ENCODE measurements at regions not wholly inside any gene's neighbourhood (a gene's known extent, or its start where the extent isn't known, plus 50 kb on each side); places are given as distances from the start of the nearest gene placed in this dataset.

DNA sequence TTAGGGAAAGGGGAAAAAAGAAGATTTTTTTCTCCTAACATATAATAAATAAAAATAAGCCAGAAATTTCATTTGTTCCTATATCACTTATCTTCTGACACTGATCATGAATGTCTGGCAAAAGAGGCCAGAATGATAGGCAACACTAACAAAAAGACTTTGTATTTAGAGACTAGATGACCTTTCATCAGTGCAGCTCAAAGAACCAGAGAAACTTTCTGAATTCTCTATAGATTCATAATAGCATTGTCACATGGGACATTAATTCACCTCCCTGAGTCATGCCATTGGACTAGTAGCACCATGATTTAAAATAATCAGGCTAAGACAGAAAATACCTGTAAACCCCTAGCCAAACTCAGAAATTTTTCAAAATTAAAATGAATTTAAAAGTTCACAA lies 95.4 kb upstream of the CCDC28A start:
- no peak for DNase-seq (ENCODE audit: unreplicated experiment)
- Mint-ChIP-seq H3K27me3 (ENCODE audit: insufficient read depth, unreplicated experiment) (no peaks in the 10 kb centered on the region), H3K4me3 (ENCODE audit: unreplicated experiment) (no peak overlapping the region), H3K4me1 (ENCODE audit: insufficient read depth, unreplicated experiment) (peaks cover 11% of the 10 kb centered on the region), H3K9me3 (ENCODE audit: unreplicated experiment) (no peaks in the 10 kb centered on the region), H3K27ac (ENCODE audit: low read depth, unreplicated experiment) (no peak overlapping the region), H3K36me3 (ENCODE audit: insufficient read depth, unreplicated experiment) (no peaks in the 10 kb centered on the region)
- intact Hi-C loops (cut with micrococcal nuclease), result no loop called here
- ChIA-PET POLR2A (interaction anchor here (0.9 to 3.0 kb wide), 6 partner anchors 11 to 95 kb away, joined by 3 to 21 read pairs (median 3); partner anchors contain the start of gene CCDC28A), CTCF (no interaction called here)
- no TSS peak for BruUV-seq (replicated peaks)
- TF ChIP-seq, protein P1, sequence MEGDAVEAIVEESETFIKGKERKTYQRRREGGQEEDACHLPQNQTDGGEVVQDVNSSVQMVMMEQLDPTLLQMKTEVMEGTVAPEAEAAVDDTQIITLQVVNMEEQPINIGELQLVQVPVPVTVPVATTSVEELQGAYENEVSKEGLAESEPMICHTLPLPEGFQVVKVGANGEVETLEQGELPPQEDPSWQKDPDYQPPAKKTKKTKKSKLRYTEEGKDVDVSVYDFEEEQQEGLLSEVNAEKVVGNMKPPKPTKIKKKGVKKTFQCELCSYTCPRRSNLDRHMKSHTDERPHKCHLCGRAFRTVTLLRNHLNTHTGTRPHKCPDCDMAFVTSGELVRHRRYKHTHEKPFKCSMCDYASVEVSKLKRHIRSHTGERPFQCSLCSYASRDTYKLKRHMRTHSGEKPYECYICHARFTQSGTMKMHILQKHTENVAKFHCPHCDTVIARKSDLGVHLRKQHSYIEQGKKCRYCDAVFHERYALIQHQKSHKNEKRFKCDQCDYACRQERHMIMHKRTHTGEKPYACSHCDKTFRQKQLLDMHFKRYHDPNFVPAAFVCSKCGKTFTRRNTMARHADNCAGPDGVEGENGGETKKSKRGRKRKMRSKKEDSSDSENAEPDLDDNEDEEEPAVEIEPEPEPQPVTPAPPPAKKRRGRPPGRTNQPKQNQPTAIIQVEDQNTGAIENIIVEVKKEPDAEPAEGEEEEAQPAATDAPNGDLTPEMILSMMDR (IDR thresholded peaks at IDR 0.05; ENCODE audit: unreplicated experiment), result no peak

DNA sequence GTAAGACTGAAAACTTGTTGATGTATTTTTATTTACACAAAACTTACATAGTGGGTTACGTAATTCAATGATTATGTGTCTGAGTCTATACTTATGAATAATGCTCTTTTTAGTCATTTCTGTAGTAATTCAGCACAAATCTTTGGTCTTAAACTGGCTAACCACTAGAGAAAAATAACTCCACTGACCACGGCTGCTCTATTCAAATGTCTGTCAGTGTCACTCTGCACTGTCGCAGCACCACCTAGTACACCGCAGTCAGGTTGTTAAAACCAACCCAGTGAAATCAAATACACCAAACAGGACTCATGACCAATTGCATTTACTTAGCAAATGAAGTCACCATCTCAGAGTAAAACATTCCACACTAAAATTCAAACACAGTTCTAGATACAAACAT lies 93.5 kb upstream of the CCDC28A start:
- peaks cover 5% of the 10 kb centered on the region for H3K4me1 Mint-ChIP-seq (ENCODE audit: insufficient read depth, unreplicated experiment)
- DNase-seq (ENCODE audit: unreplicated experiment), result no peak
- ChIA-PET CTCF (no interaction called here), POLR2A (interaction anchor here (4.1 to 7.2 kb wide), 2 partner anchors 19 to 24 kb away, joined by 34 to 103 read pairs; no protein-coding TSS in a partner anchor)
- H3K9me3 Mint-ChIP-seq (ENCODE audit: unreplicated experiment), result no peaks in the 10 kb centered on the region
- BruUV-seq (replicated peaks), result no TSS peak
- TF ChIP-seq, protein P1 (IDR thresholded peaks at IDR 0.05; ENCODE audit: unreplicated experiment), result no peak
- H3K4me3 Mint-ChIP-seq (ENCODE audit: unreplicated experiment), result no peak overlapping the region
- no peaks in the 10 kb centered on the region for H3K36me3 Mint-ChIP-seq (ENCODE audit: insufficient read depth, unreplicated experiment)
- no peak overlapping the region for H3K27ac Mint-ChIP-seq (ENCODE audit: low read depth, unreplicated experiment)
- intact Hi-C loops (cut with micrococcal nuclease), result no loop called here
- H3K27me3 Mint-ChIP-seq (ENCODE audit: insufficient read depth, unreplicated experiment), result no peaks in the 10 kb centered on the region

DNA sequence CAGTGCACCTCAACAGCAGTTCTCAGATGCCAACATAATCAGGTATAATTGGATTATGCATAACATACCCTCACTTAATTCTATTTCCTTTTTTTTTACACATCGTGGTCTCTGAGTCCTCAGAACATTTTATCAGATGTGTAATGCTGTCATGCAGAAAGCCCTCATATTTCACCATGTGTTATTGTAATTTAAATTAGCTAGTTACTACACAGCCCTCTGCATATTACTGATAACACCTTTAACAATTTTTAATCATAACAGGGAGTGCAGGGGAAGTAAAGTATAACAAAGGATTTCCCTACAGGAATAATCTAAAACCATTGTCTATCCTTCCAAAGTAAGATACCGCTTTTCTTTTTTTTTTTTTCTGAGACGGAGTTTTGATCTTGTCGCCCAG lies 91.9 kb upstream of the CCDC28A start:
- no peak overlapping the region for H3K4me3 Mint-ChIP-seq (ENCODE audit: unreplicated experiment)
- no peaks in the 10 kb centered on the region for H3K36me3 Mint-ChIP-seq (ENCODE audit: insufficient read depth, unreplicated experiment)
- DNase-seq (ENCODE audit: unreplicated experiment), result no peak
- POLR2A ChIA-PET, result interaction anchor here (1.0 to 7.2 kb wide), 11 partner anchors 9 to 576 kb away, joined by 4 to 103 read pairs (median 13); partner anchors contain the start of gene CCDC28A
- peaks cover 5% of the 10 kb centered on the region for H3K4me1 Mint-ChIP-seq (ENCODE audit: insufficient read depth, unreplicated experiment)
- no peaks in the 10 kb centered on the region for H3K9me3 Mint-ChIP-seq (ENCODE audit: unreplicated experiment)
- BruUV-seq (replicated peaks), result no TSS peak
- TF ChIP-seq, protein P1 (IDR thresholded peaks at IDR 0.05; ENCODE audit: unreplicated experiment), result no peak
- no peak overlapping the region for H3K27ac Mint-ChIP-seq (ENCODE audit: low read depth, unreplicated experiment)
- intact Hi-C loops (cut with micrococcal nuclease), result no loop called here
- H3K27me3 Mint-ChIP-seq (ENCODE audit: insufficient read depth, unreplicated experiment), result no peaks in the 10 kb centered on the region
- CTCF ChIA-PET, result interaction anchor here (0.6 to 1.8 kb wide), 3 partner anchors 54 to 93 kb away, joined by 3 to 7 read pairs (median 5); no protein-coding TSS in a partner anchor

DNA sequence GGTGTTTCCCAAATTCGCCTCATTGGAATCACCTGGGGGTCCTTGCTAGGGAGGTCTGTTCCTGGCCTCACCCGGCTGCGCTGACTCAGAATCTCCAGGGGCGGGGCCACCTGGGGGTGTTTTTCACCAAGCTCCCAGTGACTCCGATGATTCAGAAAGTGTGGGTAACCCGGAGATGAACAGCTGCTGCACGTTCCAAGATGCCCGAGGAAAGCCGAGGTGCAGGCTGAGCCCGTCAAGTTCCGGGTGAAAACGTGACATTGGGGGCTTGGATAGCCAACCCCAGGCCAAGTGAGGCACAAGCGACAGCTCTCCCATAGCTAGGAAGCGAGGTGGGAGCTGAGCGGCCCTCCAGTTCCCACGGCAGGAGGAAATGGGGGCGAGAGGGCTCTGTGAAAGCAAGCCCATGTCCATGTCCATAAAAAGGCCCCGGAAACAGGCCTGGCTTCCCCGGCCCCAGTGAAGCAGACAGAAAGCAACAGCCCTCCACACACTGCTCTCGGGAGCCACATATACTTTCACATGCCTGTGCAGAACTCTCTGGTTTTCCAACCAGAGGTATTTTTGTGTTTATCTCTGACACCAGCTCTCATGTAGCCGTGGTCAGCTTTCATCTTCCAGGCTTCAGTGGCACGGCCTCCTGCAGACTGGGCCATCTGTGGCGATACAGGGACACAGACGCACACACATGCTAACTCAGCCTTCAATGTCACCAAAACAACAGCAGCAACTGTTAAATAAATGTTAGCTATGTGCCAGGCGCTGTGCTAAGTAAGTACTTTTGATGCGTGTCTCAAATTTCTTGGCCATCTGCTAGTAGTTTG lies 90.7 kb upstream of the CCDC28A start:
- BruUV-seq (replicated peaks), result TSS peak; percentile 47
- H3K4me1 Mint-ChIP-seq (ENCODE audit: insufficient read depth, unreplicated experiment), result peaks cover 5% of the 10 kb centered on the region
- POLR2A ChIA-PET, result interaction anchor here (0.6 to 7.2 kb wide), 14 partner anchors 10 to 1639 kb away, joined by 3 to 103 read pairs (median 10); partner anchors contain the start of gene CCDC28A
- intact Hi-C loops (cut with micrococcal nuclease), result no loop called here
- peak overlapping the region; percentile 72 for H3K4me3 Mint-ChIP-seq (ENCODE audit: unreplicated experiment)
- H3K9me3 Mint-ChIP-seq (ENCODE audit: unreplicated experiment), result no peaks in the 10 kb centered on the region
- no peaks in the 10 kb centered on the region for H3K36me3 Mint-ChIP-seq (ENCODE audit: insufficient read depth, unreplicated experiment)
- H3K27ac Mint-ChIP-seq (ENCODE audit: low read depth, unreplicated experiment), result peak overlapping the region; percentile 98
- peak; percentile 86 for DNase-seq (ENCODE audit: unreplicated experiment)
- H3K27me3 Mint-ChIP-seq (ENCODE audit: insufficient read depth, unreplicated experiment), result no peaks in the 10 kb centered on the region
- CTCF ChIA-PET, result interaction anchor here (1.3 to 1.8 kb wide), 4 partner anchors 8 to 94 kb away, joined by 5 to 8 read pairs (median 6); no protein-coding TSS in a partner anchor
- TF ChIP-seq, protein P1 (IDR thresholded peaks at IDR 0.05; ENCODE audit: unreplicated experiment), result no peak
